GM10248 (cell line): ENCODE measurements at regions not wholly inside any gene's neighbourhood (a gene's known extent, or its start where the extent isn't known, plus 50 kb on each side); places are given as distances from the start of the nearest gene placed in this dataset.

ENCODE experiments used
- CTCF ChIA-PET: fragments of 300-600 bp; sonication (Branson Sonifier 250); formaldehyde crosslinking; extraction: SDS; loops from one replicate; lab custom pipeline; 2021; ENCODE audit warnings: antibody characterized with exemption; lab: Yijun Ruan, JAX
- POLR2A ChIA-PET: fragments of 350-650 bp; sonication (Branson Sonifier 250); formaldehyde crosslinking; extraction: SDS; loops from one replicate; lab custom pipeline; 2020; ENCODE audit warnings: antibody characterized with exemption; lab: Yijun Ruan, JAX
- DNase-seq: peaks from one replicate; pipeline ENCODE4 v3.0.0; 2012; ENCODE audit errors: extremely low spot score
- CTCF ChIP-seq: IDR thresholded peaks from 2 replicates; pipeline ENCODE4 v1.5.1; 2012; ENCODE audit warnings: mild to moderate bottlenecking, low read depth; ENCODE audit errors: extremely low read depth, missing control alignments, control extremely low read depth

- CTCF ChIA-PET: no interaction called here
- no peak for TF ChIP-seq CTCF
- POLR2A ChIA-PET: no interaction called here
- DNase-seq: no peak
Measured at GRCh38 chr6:98747273-98747672, 87.1 kb upstream of the POU3F2 start.

- POLR2A ChIA-PET: no interaction called here
- no peak for DNase-seq
- CTCF ChIA-PET: interaction anchor here (1.1 to 2.1 kb wide), 2 partner anchors 9 to 12 kb away, joined by 4 to 6 read pairs; no protein-coding TSS in a partner anchor
- TF ChIP-seq CTCF: no peak
Measured at GRCh38 chr6:98747960-98748359, 86.4 kb upstream of the POU3F2 start.

GRCh38 chr6:98759459-98759858 is 74.9 kb upstream of the POU3F2 start:
- TF ChIP-seq CTCF: no peak
- no peak for DNase-seq
- POLR2A ChIA-PET: no interaction called here
- CTCF ChIA-PET: interaction anchor here (1.1 to 1.8 kb wide), 2 partner anchors 10 to 12 kb away, joined by 4 to 7 read pairs; no protein-coding TSS in a partner anchor

- DNase-seq: no peak
- no peak for TF ChIP-seq CTCF
- POLR2A ChIA-PET: no interaction called here
- CTCF ChIA-PET: no interaction called here
Measured at GRCh38 chr6:98764373-98764911, 69.9 kb upstream of the POU3F2 start.

GRCh38 chr6:98769546-98769945 is 64.8 kb upstream of the POU3F2 start:
- CTCF ChIA-PET: interaction anchor here (1.0 to 1.2 kb wide), 2 partner anchors 11 to 350 kb away, joined by 3 read pairs; no protein-coding TSS in a partner anchor
- DNase-seq: no peak
- TF ChIP-seq CTCF: peak; percentile 9
- POLR2A ChIA-PET: no interaction called here

- no peak for DNase-seq
- ChIA-PET POLR2A (no interaction called here), CTCF (no interaction called here)
- TF ChIP-seq CTCF: no peak
Measured at GRCh38 chr6:98775205-98775604, 59.2 kb upstream of the POU3F2 start.

GRCh38 chr6:98777762-98778161 is 56.6 kb upstream of the POU3F2 start:
- ChIA-PET CTCF (interaction anchor here (0.9 to 1.7 kb wide), 4 partner anchors 52 to 342 kb away, joined by 3 to 7 read pairs (median 4); no protein-coding TSS in a partner anchor), POLR2A (no interaction called here)

More at GRCh38 chr6:98777762-98778161, 56.6 kb upstream of the POU3F2 start:
- TF ChIP-seq CTCF: no peak
- peak; percentile 46 for DNase-seq
